M059J (cell line): ENCODE measurements at regions not wholly inside any gene's neighbourhood (a gene's known extent, or its start where the extent isn't known, plus 50 kb on each side); places are given as distances from the start of the nearest gene placed in this dataset.
"Not testable (repeated sequence)": the region's sequence is repeated elsewhere in the genome, so short reads cannot be mapped to it uniquely, and the experiment has no call there.

Experiments used
- DNase-seq: peaks from one replicate; pipeline ENCODE4 v3.0.0-alpha.2; 2012; ENCODE audit warnings: low read depth

- no peak for DNase-seq
Measured at GRCh38 chr22:48501231-48501750, 1326.4 kb downstream of the BRD1 start.

DNA sequence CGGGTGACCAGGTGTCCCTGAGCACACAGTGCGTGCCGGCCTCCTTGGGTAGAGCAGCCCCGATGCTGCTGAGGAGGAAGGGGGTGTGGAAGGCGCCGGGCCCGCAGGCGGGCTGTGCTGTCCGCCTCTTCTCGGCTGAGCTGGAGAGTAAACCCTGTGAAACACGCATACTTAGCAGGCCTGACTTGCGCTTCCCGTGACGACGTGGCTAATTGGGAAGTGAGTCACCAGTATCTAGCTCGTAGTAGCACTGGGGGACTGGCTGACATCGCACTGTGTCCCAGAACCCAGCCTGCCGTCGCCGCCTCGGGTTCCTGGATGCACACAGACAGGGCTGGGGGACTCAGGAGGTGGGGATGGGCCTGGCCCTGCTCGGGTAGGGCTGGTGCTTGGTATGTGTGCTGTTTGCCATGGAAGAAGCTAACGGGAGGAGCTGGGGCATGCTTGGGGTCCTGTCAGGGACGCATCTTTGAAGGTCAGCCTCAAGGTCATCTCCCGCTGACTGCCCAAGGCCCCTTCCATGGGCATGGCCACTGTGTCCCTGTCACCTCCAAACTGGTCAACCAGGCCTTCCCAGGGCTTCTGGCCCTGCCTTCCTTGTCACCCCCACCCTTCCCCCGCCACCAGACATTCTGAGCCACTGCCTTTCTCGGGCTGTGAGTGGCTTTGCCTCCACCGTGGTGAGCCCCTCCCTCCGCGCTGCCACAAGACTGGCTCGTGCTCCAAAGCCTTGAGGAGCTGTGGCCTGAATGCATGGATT, 1327.0 kb downstream of the BRD1 start:
- peak; percentile 55 for DNase-seq

DNA sequence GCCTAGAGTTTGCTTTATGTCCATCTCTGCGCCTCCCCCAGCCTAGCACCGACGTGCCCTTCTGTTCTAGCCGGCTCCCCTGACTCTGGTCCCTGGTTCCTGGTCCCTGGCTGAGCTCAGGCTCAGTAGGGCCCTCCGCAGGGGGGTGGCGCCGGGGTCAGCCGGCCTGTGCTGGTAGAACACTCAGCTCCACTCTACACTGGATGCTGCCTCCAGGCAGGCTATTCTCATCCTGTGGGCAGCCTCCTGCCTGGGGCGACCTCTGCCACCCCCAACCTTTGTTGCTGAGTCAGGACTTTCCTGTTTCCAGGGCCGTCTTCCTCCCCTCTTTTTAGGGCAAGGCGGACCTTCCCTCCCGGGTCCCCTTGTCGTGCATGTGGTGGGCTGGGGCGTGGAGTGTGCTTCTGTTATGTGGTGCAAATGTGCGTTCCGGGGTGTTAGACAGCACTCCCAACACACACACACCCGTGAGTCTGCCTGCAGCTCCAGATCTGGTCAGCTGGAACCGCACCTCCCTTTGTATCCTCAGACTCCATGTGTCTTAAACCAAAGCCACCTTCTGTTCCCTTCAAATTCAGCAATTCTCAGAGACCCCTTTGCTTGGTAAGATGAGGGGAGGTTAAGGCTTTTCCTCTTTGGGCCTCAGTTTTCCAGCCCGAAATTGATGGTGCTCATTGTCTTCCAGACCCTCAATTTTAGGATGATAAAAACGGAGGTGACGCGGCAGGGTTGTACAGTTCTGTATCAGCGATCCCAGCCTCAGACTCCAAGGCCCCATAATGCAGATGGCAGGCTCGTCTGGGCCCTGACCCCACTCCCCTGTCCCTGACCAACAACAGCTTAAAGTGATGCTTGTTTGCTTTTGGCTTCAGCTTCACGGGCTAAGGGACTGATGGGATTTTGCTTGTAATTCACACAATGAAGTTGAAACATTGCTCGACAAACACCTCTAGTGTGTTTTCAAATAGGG, 1327.9 kb downstream of the BRD1 start:
- no peak for DNase-seq

- DNase-seq, result no peak
Measured at GRCh38 chr22:48498526-48499331, 1328.9 kb downstream of the BRD1 start.

- not testable (repeated sequence) for DNase-seq
Measured at GRCh38 chr22:48497743-48498520, 1329.7 kb downstream of the BRD1 start.

DNA sequence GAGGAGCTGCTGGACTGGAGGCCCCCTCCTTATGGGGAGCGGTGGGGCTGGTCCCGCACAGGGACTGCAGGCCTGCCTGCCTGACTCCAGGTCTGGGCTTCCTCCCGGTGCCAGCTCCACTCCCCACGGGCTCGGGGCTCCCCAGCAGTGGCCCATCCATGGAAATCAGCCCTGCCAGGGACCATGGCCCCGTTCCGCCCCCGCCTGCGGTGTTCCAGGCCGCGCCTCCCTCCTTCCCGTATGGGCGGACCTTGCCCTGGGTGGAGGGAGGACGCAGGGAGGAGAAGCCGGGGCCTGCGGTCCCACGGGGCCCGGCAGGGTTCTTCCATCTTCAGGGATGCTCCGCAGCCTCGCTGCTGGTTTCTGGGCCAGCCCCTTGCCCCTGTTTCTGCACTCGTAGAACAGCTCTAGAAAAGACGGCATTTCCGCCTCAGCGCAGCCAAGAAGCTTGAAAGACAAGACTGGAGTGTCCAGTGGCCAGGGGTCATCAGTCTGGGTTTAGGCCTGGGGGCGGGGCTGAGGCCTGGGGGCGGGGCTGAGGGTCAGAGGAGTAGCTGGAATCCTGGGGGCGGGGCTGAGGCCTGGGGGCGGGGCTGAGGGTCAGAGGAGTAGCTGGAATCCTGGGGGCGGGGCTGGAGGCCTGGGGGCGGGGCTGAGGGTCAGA, 1330.6 kb downstream of the BRD1 start:
- no peak for DNase-seq

DNA sequence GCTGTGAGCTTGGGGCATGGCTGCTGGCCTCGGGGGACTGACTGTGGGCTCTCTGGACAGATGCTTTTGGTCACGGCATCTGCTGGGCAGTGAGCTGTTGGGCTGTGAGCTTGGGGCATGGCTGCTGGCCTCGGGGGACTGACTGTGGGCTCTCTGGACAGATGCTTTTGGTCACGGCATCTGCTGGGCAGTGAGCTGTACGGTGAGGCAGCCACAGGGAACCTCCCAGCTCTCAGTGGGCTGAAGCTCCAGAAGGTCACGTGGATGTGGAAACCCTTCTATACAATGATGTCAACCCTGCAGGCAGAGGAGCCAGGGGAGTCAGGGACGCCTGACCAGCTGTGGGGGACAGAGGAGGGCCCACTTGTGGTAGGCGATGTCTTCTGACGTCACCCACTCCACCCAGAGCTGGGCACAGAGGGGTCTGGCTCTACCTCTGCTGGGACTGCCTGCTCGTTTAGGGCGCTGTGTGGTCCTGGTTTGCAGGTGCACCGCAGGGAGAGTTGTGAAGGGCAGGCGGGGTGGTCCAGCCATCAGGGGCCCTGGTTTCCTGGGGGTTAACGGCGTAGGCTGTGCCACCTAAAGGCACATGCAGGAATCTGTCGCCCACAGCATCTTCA, 1331.3 kb downstream of the BRD1 start:
- no peak for DNase-seq

DNA sequence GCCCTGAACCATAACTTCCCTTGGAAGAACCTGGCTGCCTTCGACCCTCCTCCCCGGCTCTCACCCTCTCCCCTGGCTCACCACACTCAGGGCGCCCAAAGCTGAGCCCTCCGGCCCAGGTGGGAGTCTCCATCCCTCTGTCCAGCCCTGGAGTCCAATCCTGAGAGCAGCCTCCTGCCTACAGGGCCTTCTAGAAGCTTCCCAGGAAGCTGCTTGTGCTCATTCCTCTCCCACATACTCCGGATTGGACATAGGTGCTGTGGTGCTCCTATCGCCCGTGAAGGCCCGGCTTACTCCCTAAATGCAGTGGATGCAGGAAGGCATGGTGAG, 1332.0 kb downstream of the BRD1 start:
- DNase-seq, result no peak

DNA sequence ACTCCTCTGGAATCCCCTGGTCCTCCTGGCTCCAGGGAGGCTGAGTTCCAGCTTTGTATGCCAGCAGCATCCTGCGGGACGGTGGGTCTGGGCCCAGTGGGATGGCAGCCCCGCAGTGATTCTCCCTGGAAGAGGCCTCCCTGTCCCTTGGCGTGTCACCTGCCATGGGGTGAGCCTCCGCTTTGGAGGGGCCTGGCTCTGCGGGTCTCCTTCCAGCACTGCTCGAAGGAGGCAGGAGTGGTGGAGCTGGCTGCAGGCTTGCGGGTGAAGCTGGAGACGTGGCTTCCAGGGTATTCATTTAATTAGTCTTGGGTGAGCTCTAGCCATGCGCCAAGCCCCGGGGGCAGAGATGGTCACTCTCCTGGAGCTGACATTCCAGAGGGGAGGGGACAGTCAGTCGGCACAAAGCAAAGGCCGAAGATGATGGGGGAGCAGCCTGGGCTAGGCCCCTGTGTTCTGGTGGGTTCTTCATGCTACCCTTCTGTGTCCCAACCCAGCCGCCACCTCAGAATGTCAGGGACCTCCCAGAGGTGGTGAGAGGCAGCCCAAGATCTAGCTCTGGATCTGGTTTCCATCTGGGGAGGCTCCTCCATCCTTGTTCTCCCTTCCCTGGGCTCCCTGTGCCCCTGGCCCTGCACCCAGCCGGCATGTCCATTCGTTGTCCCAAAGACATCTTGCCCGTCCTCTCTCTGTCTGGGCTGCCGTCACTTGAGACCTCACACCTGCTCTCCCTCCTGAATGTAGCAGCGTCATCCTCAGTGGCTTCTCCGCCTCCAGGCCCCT, 1332.5 kb downstream of the BRD1 start:
- DNase-seq, result peak; percentile 26

DNA sequence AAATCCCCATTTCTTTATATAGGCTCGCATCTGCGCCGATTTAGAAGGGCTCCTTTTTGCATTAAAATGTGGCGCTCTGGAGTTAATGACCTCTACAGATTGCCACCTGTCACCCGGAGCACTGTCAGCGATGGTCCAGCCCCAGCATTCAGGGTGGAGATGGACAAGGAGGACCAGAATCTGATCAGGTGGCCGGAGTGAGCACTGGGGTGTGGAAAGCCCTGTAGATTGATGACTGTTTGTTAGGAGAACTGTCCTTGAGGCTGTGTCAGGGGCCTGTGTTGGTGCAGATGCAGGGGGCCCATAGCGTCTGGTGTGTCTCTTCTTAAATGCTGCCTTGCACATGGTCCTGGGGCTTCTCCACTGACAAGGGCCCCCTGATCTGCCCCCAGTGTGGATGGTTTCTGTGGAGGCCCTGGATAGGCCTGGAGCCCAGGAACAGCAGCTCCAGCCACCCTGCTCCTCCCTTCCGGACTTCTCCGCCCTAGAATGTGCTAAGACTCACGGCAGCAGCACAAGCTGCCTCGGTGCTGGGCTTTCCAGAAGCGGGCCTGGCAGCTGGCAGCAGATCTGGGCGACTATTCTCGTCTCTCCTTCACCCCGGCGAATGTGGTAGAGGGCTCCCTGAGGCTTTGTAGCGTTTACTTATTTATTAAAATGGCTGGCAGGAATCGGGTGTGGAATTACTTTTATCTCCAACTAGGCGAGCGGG, 1333.3 kb downstream of the BRD1 start:
- no peak for DNase-seq

GRCh38 chr22:48493733-48494132, 1333.9 kb downstream of the BRD1 start:
- no peak for DNase-seq

GRCh38 chr22:48492366-48493320, 1335.0 kb downstream of the BRD1 start:
- peak; percentile 44 for DNase-seq

- no peak for DNase-seq
Measured at GRCh38 chr22:48491451-48491941, 1336.2 kb downstream of the BRD1 start.

DNA sequence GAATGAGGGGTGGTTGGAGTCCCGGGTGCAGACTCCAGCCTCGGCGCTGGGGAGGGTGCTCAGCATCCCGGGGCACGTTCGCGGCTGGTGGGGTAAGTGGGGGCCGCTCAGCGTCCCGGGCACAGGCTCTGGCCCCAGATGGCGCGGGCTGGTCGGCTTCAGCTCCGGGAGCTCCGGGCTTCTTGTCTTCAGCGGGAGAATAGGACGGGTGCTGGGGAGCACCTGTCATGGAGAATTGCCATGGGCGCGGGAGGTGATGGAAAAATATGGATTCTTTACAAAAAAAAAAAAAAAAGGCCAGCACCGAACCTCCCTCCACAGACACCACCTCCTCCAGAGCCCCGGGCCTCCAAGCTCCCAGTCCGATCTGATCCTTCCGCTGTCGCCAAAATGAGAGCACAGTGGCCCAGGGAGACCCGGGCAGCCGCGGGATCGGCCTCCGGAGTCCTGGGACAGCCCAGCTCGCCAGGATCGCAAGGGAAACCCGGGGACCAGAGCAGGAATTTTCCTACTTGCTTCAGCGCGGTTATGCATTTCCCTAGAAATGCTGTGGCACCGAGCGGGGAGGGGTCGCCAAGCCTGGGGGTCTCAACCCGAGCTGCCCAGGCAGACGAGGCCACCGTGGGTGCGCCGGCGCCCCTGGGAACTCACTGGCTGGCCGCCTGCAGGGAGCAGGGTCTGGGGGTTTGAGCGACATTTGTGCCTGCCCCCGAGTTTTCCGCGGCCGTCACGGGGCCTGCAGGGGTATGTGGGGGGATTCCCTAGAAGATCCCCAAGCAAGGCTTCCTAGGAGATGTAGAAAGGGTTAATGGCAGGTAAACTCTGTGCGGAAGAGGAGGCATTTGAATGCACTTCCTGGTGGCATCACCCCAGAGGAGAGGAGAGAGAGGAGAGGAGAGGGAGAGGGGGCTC, 1336.9 kb downstream of the BRD1 start:
- DNase-seq, result no peak

DNA sequence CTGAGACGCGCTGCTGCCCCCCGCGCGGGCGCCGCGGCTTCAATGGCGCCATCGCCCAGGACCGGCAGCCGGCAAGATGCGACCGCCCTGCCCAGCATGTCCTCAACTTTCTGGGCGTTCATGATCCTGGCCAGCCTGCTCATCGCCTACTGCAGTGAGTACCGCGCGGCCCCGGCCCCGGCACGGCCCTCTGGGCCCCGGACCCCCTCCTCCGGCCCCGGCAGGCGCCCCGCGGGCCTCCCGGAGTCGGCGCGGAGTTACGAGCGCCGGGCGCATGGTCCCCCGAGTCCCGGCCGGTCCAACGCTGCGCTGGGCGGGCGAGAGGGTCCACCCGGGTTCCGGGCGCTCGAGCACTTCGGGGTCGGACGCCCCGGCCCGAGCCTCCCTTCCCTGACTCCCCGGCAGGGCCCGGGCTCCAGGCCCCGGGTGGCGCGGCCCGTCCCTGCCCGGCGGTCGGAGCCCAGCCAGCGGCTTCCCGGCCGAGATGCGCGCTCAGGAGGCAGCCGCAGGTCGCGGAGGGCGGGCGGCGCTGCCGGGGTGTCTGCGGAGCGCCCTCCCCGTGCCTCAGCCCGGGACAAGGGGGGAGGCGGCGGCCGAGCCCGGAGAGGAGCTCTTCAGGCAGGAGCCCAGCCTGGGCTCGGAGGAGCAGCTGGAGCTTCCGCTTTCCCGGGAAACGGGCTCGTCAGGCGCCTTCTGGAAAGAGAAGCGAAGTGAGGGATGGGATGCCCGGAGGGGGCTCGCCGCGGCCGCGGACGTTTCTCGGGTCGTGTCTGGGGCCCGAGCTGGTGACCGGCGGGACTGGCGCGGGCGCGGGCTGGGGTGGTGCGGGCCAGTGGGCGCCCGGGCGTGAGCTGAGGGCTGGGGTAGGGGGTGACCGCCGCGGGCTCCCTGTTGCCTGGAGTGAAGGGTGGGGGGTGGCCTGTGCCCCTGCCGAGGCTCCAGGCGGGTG, 1337.8 kb downstream of the BRD1 start:
- no peak for DNase-seq
